H9 (cell line): ENCODE measurements at regions not wholly inside any gene's neighbourhood (a gene's known extent, or its start where the extent isn't known, plus 50 kb on each side); places are given as distances from the start of the nearest gene placed in this dataset.

Experiments used
- DNase-seq: peaks from one replicate; pipeline ENCODE4 v3.0.0-alpha.2; 2017
- H2AFZ ChIP-seq: one replicate; pipeline ENCODE4 v1.6.1; 2013; ENCODE audit warnings: mild to moderate bottlenecking, low read length, control low read depth, moderate library complexity
- H2AK5ac ChIP-seq: 2 replicates; pipeline ENCODE4 v1.6.1; 2013; ENCODE audit warnings: low read length, control low read depth, mixed read lengths; ENCODE audit not compliant: insufficient read length
- H2BK120ac ChIP-seq: one replicate; pipeline ENCODE4 v1.6.1; 2013; ENCODE audit warnings: low read depth, mild to moderate bottlenecking, low read length, control low read depth, inconsistent platforms; ENCODE audit not compliant: poor library complexity, severe bottlenecking
- H2BK12ac ChIP-seq: 2 replicates; pipeline ENCODE4 v1.6.1; 2013; ENCODE audit warnings: low read length, control low read depth, mixed read lengths, low read depth; ENCODE audit not compliant: insufficient read length
- H2BK15ac ChIP-seq: 2 replicates; pipeline ENCODE4 v1.6.1; 2013; ENCODE audit warnings: low read depth, low read length, control low read depth
- H2BK20ac ChIP-seq: one replicate; pipeline ENCODE4 v1.6.1; 2013; ENCODE audit warnings: low read depth, mild to moderate bottlenecking, low read length, control low read depth, inconsistent platforms; ENCODE audit not compliant: poor library complexity, severe bottlenecking
- H2BK5ac ChIP-seq: 2 replicates; pipeline ENCODE4 v1.6.1; 2013; ENCODE audit warnings: low read length, control low read depth, mixed read lengths; ENCODE audit not compliant: insufficient read length
- H3K14ac ChIP-seq: 2 replicates; pipeline ENCODE4 v1.6.1; 2013; ENCODE audit warnings: low read length, control low read depth; ENCODE audit not compliant: insufficient read depth
- H3K18ac ChIP-seq: 2 replicates; pipeline ENCODE4 v1.6.1; 2013; ENCODE audit warnings: low read depth, mild to moderate bottlenecking, mixed read lengths, low read length, control low read depth; ENCODE audit not compliant: insufficient read length
- H3K23ac ChIP-seq: 2 replicates; pipeline ENCODE4 v1.6.1; 2013; ENCODE audit warnings: low read length, control low read depth, mixed read lengths, low read depth; ENCODE audit not compliant: insufficient read length
- H3K23me2 ChIP-seq: 2 replicates; pipeline ENCODE4 v1.6.1; 2013; ENCODE audit warnings: low read depth, mild to moderate bottlenecking, mixed read lengths, low read length, control low read depth; ENCODE audit not compliant: insufficient read length, poor library complexity, severe bottlenecking
- H3K27ac ChIP-seq: 2 replicates; pipeline ENCODE4 v1.5.1; 2013; ENCODE audit warnings: low read length, control low read depth, mixed read lengths, low read depth; ENCODE audit not compliant: insufficient read length
- H3K27me3 ChIP-seq: 2 replicates; pipeline ENCODE4 v1.6.1; 2013; ENCODE audit warnings: low read length, control low read depth, inconsistent platforms; ENCODE audit not compliant: insufficient read depth
- H3K4ac ChIP-seq: 2 replicates; pipeline ENCODE4 v1.6.1; 2013; ENCODE audit warnings: low read depth, mild to moderate bottlenecking, control low read depth, inconsistent platforms, low read length, moderate library complexity
- H3K4me1 ChIP-seq: 2 replicates; pipeline ENCODE4 v1.6.1; 2013; ENCODE audit warnings: low read length, control low read depth, inconsistent platforms; ENCODE audit not compliant: insufficient read depth
- H3K4me2 ChIP-seq: 2 replicates; pipeline ENCODE4 v1.6.1; 2013; ENCODE audit warnings: low read length, control low read depth, mixed read lengths; ENCODE audit not compliant: insufficient read length, insufficient read depth
- H3K56ac ChIP-seq: 2 replicates; pipeline ENCODE4 v1.6.1; 2013; ENCODE audit warnings: low read depth, mild to moderate bottlenecking, mixed read lengths, low read length, control low read depth; ENCODE audit not compliant: insufficient read length
- H3K79me1 ChIP-seq: 2 replicates; pipeline ENCODE4 v1.6.1; 2013; ENCODE audit warnings: low read depth, mild to moderate bottlenecking, moderate library complexity, low read length, control low read depth, inconsistent platforms; ENCODE audit not compliant: insufficient read depth, poor library complexity, severe bottlenecking
- H3K79me2 ChIP-seq: 2 replicates; pipeline ENCODE4 v1.6.1; 2013; ENCODE audit warnings: low read length, control low read depth, inconsistent platforms; ENCODE audit not compliant: insufficient read depth
- H3K9ac ChIP-seq: 2 replicates; pipeline ENCODE4 v1.6.1; 2013; ENCODE audit warnings: low read length, control low read depth, mixed read lengths; ENCODE audit not compliant: insufficient read length; ENCODE audit errors: extremely low read depth
- H3K9me3 ChIP-seq: one replicate; pipeline ENCODE4 v1.6.1; 2013; ENCODE audit warnings: low read depth, low read length, inconsistent platforms; ENCODE audit not compliant: control insufficient read depth
- H3T11ph ChIP-seq: one replicate; pipeline ENCODE4 v1.6.1; 2013; ENCODE audit warnings: mild to moderate bottlenecking, low read length, control low read depth, inconsistent platforms
- H4K20me1 ChIP-seq: one replicate; pipeline ENCODE4 v1.6.1; 2013; ENCODE audit not compliant: control insufficient read depth, insufficient read length, insufficient read depth
- H4K5ac ChIP-seq: 2 replicates; pipeline ENCODE4 v1.6.1; 2013; ENCODE audit warnings: low read depth, mild to moderate bottlenecking, mixed read lengths, low read length, control low read depth; ENCODE audit not compliant: insufficient read length
- H4K8ac ChIP-seq: replicated peaks from 2 replicates; pipeline ENCODE4 v1.6.1; 2013; ENCODE audit warnings: low read length, control low read depth, mixed read lengths, low read depth; ENCODE audit not compliant: insufficient read length
- H4K91ac ChIP-seq: 2 replicates; pipeline ENCODE4 v1.6.1; 2013; ENCODE audit warnings: low read depth, mild to moderate bottlenecking, moderate library complexity, mixed read lengths, low read length, control low read depth; ENCODE audit not compliant: insufficient read length
- H3K27ac Mint-ChIP-seq, 3 experiments: 2 replicates in 2 of 3; 3 replicates in 1 of 3; pipeline ENCODE4 v1.8.0; 2020 to 2021; ENCODE audit warnings: mixed read lengths in 3 of 3, mild to moderate bottlenecking in 1 of 3, moderate library complexity in 1 of 3
- H3K27me3 Mint-ChIP-seq: 2 replicates; pipeline ENCODE4 v1.8.0; 2021; ENCODE audit warnings: low read depth, mild to moderate bottlenecking, moderate library complexity, mixed read lengths
- H3K36me3 Mint-ChIP-seq, 3 experiments: 2 replicates in 2 of 3; 3 replicates in 1 of 3; pipeline ENCODE4 v1.8.0; 2020 to 2021; ENCODE audit warnings: low read depth in 3 of 3, mixed read lengths in 3 of 3; ENCODE audit not compliant: insufficient read depth in 1 of 3
- H3K4me1 Mint-ChIP-seq, 2 experiments: 2 replicates each; pipeline ENCODE4 v1.8.0; 2020; ENCODE audit warnings: mixed read lengths in 2 of 2
- H3K4me3 Mint-ChIP-seq, 2 experiments: 2 replicates in 1 of 2; 3 replicates in 1 of 2; pipeline ENCODE4 v1.8.0; 2020 to 2021; ENCODE audit warnings: mild to moderate bottlenecking in 2 of 2, mixed read lengths in 2 of 2, moderate library complexity in 1 of 2
- H3K9me3 Mint-ChIP-seq, 2 experiments: 2 replicates in 1 of 2; 3 replicates in 1 of 2; pipeline ENCODE4 v1.8.0; 2020; ENCODE audit warnings: mild to moderate bottlenecking in 2 of 2, mixed read lengths in 2 of 2, moderate library complexity in 1 of 2
- CTCF ChIP-seq: fragments of 200-600 bp; sonication (generic); conservative IDR thresholded peaks from 3 replicates; pipeline ENCODE4 v1.8.0; 2021; ENCODE audit warnings: antibody characterized with exemption, mild to moderate bottlenecking
- WGBS: extraction: QIAGEN DNeasy Blood & Tissue Kit; methylation state at CpG from one replicate; pipeline ENCODE4 v1.1.7; 2013; ENCODE audit warnings: missing lambda C conversion rate, low lambda C conversion rate, mixed read lengths; ENCODE audit not compliant: insufficient read length; ENCODE audit errors: extremely low coverage; 5-methylcytosine and 5-hydroxymethylcytosine counted together

- Mint-ChIP-seq H3K36me3 (no peaks in the 10 kb centered on the region), H3K4me3 (no peak overlapping the region), H3K9me3 (peaks cover 0 to 4% of the 10 kb centered on the region in 2 experiments; a peak in 3 of 5 replicates), H3K4me1 (no peaks in the 10 kb centered on the region), H3K27me3 (peaks cover 5% of the 10 kb centered on the region; the same call in 1 of the 2 replicates), H3K27ac (no peak overlapping the region)
- Histone ChIP-seq H3K4me2 (no peak overlapping the region), H3T11ph (no peak overlapping the region), H4K91ac (no peak overlapping the region), H2BK15ac (no peak overlapping the region), H3K18ac (no peak overlapping the region), H2BK20ac (no peak overlapping the region), H3K9ac (no peak overlapping the region), H3K14ac (no peak overlapping the region), H3K79me2 (no peaks in the 10 kb centered on the region), H2BK5ac (no peak overlapping the region), H3K27me3 (no peaks in the 10 kb centered on the region), H3K4me1 (no peaks in the 10 kb centered on the region), H3K79me1 (no peaks in the 10 kb centered on the region), H4K20me1 (no peaks in the 10 kb centered on the region), H2BK12ac (no peak overlapping the region), H3K23me2 (no peaks in the 10 kb centered on the region), H4K5ac (no peak overlapping the region), H4K8ac (no peak overlapping the region), H3K56ac (no peak overlapping the region), H3K27ac (no peak overlapping the region), H3K9me3 (no peaks in the 10 kb centered on the region), H2AFZ (no peak overlapping the region), H3K4ac (no peak overlapping the region), H3K23ac (no peak overlapping the region), H2BK120ac (no peak overlapping the region), H2AK5ac (no peak overlapping the region)
- TF ChIP-seq CTCF = no peak
- no CpG with 5 or more reads among the region's 6 CpGs for WGBS
- no peak for DNase-seq
Observed at GRCh38 chr10:128884496-128885072, 582.5 kb upstream of the MGMT start.
